Spleen (tissue), 11 donors: ENCODE measurements at regions not wholly inside any gene's neighbourhood (a gene's known extent, or its start where the extent isn't known, plus 50 kb on each side); places are given as distances from the start of the nearest gene placed in this dataset.

Experiments
- DNase-seq: peaks from one replicate; pipeline ENCODE4 v3.0.0-alpha.2; 2020
- H3K27ac ChIP-seq, 8 donors: fragments of 200-600 bp; sonication (generic) in 7 of 8; 1 replicate in 4 of 8; 2 replicates in 4 of 8; pipeline versions ENCODE4 v1.5.0 to v1.8.0; 2016 to 2021; ENCODE audit warnings: inconsistent platforms in 4 of 8, mild to moderate bottlenecking in 4 of 8, moderate library complexity in 1 of 8
- H3K27me3 ChIP-seq, 7 donors: fragments of 200-600 bp; sonication (generic) in 6 of 7; replicated peaks in 1 of 7; 1 replicate in 4 of 7; 2 replicates in 3 of 7; pipeline versions ENCODE4 v1.5.0 to v1.8.0; 2016 to 2021; ENCODE audit warnings: inconsistent platforms in 3 of 7, mild to moderate bottlenecking in 1 of 7
- H3K36me3 ChIP-seq, 6 donors: fragments of 200-600 bp; sonication (generic) in 5 of 6; 1 replicate in 4 of 6; 2 replicates in 2 of 6; pipeline versions ENCODE4 v1.5.0 to v1.8.0; 2016 to 2021; ENCODE audit warnings: inconsistent platforms in 2 of 6
- H3K4me1 ChIP-seq, 6 donors: fragments of 200-600 bp; sonication (generic) in 5 of 6; 1 replicate in 3 of 6; 2 replicates in 3 of 6; pipeline versions ENCODE4 v1.5.0 to v1.8.0; 2016 to 2021; ENCODE audit warnings: inconsistent platforms in 3 of 6
- H3K4me3 ChIP-seq, 8 donors: fragments of 200-600 bp; sonication (generic) in 7 of 8; 1 replicate in 4 of 8; 2 replicates in 4 of 8; pipeline versions ENCODE4 v1.5.0 to v1.8.0; 2016 to 2021; ENCODE audit warnings: inconsistent platforms in 4 of 8, mild to moderate bottlenecking in 4 of 8, moderate library complexity in 2 of 8
- H3K9me3 ChIP-seq, 8 donors: fragments of 200-600 bp; sonication (generic) in 7 of 8; 1 replicate in 4 of 8; 2 replicates in 4 of 8; pipeline versions ENCODE4 v1.5.0 to v1.8.0; 2016 to 2021; ENCODE audit warnings: inconsistent platforms in 4 of 8
- CTCF ChIP-seq, 11 experiments: fragments of 200-600 bp in 7 of 11; fragments of 450-650 bp in 4 of 11; sonication (generic) in 4 of 11; IDR thresholded peaks in 8 of 11; conservative IDR thresholded peaks in 3 of 11; 1 replicate in 7 of 11; 2 replicates in 4 of 11; pipeline versions ENCODE4 v1.4.0 to v1.8.0; 2016 to 2021; ENCODE audit warnings: antibody characterized with exemption in 11 of 11, inconsistent platforms in 4 of 11, mild to moderate bottlenecking in 1 of 11
- POLR2A ChIP-seq, 3 donors: fragments of 450-650 bp; IDR thresholded peaks; one replicate each; pipeline ENCODE4 v1.5.1; 2017; ENCODE audit warnings: antibody characterized with exemption in 3 of 3, mild to moderate bottlenecking in 1 of 3
- POLR2AphosphoS5 ChIP-seq, 3 donors: sonication (generic); formaldehyde crosslinking; IDR thresholded peaks; one replicate each; pipeline ENCODE4 v1.5.1; 2017; ENCODE audit warnings: antibody characterized with exemption in 3 of 3
- WGBS, 5 donors: extraction: QIAGEN DNeasy Blood & Tissue Kit in 3 of 5; methylation state at CpG; one replicate each; pipeline versions ENCODE4 v1.1.5 to v1.1.7; 2013 to 2018; 5-methylcytosine and 5-hydroxymethylcytosine counted together
- intact Hi-C: fragments of 100-400 bp; cut with DNase I; formaldehyde crosslinking; loops from one replicate; pipeline ENCODE4 v1.15.0; 2023; ENCODE audit warnings: low total_unique reads
- donor health status: healthy with polysubstance abuse.
- donor health status: DM: no; HTN: no; CAD: no; lungs with moderate emphysema.
- donor health status: DM: no; HTN: no; CAD: no.
- donor health status: Bipolar disorder and iron deficiency.
- donor health status: healthy.
- donor health status: DM: no; HTN: no; CAD: no.
- donor health status: DM: yes; HTN: yes; CAD: no.

- H3K36me3 ChIP-seq, result peaks cover 0 to 8% (median 0%) of the 10 kb centered on the region in 6 donors
- no peaks in the 10 kb centered on the region for H3K9me3 ChIP-seq
- intact Hi-C loops, result no loop called here
- no peaks in the 10 kb centered on the region for H3K4me1 ChIP-seq
- no peak overlapping the region for H3K27ac ChIP-seq
- no peak for DNase-seq
- WGBS, 5 donors, result 86 to 87% (median 86%) methylated on average over 4 of the region's 4 CpGs
- peaks cover 0 to 5% (median 0%) of the 10 kb centered on the region in 7 donors for H3K27me3 ChIP-seq
- TF ChIP-seq POLR2A (IDR thresholded peaks at IDR 0.05), result no peak
- no peak for TF ChIP-seq POLR2AphosphoS5 (IDR thresholded peaks at IDR 0.05)
- TF ChIP-seq CTCF (IDR thresholded peaks at IDR 0.05 in 8 of 11, conservative IDR thresholded peaks at IDR 0.05 in 3 of 11), result no peak
- H3K4me3 ChIP-seq, result no peak overlapping the region
These were observed 216.6 kb upstream of the UMPS start for GRCh38 chr3:124513610-124513997.

- no peak for TF ChIP-seq POLR2A (IDR thresholded peaks at IDR 0.05)
- 73 to 88% (median 79%) methylated on average over 2 of the region's 2 CpGs for WGBS, 5 donors
- no peak overlapping the region for H3K27ac ChIP-seq
- intact Hi-C loops, result no loop called here
- H3K4me1 ChIP-seq, result no peaks in the 10 kb centered on the region
- no peak overlapping the region for H3K4me3 ChIP-seq
- no peaks in the 10 kb centered on the region for H3K9me3 ChIP-seq
- peaks cover 0 to 8% (median 0%) of the 10 kb centered on the region in 6 donors for H3K36me3 ChIP-seq
- peaks cover 0 to 5% (median 0%) of the 10 kb centered on the region in 7 donors for H3K27me3 ChIP-seq
- DNase-seq, result no peak
These were observed 215.6 kb upstream of the UMPS start for GRCh38 chr3:124514683-124515082.

GRCh38 chr3:124516333-124516732, 213.9 kb upstream of the UMPS start:
- H3K4me1 ChIP-seq, result no peaks in the 10 kb centered on the region
- DNase-seq, result no peak
- H3K9me3 ChIP-seq, result no peaks in the 10 kb centered on the region
- peaks cover 0 to 5% (median 0%) of the 10 kb centered on the region in 7 donors for H3K27me3 ChIP-seq
- TF ChIP-seq CTCF (IDR thresholded peaks at IDR 0.05 in 8 of 11, conservative IDR thresholded peaks at IDR 0.05 in 3 of 11) (no peak), POLR2AphosphoS5 (IDR thresholded peaks at IDR 0.05) (no peak)
- WGBS, 5 donors, result 68 to 86% (median 81%) methylated on average over 1 of the region's 1 CpG
- H3K27ac ChIP-seq, result no peak overlapping the region
- peaks cover 0 to 8% (median 0%) of the 10 kb centered on the region in 6 donors for H3K36me3 ChIP-seq
- intact Hi-C loops, result no loop called here
- no peak overlapping the region for H3K4me3 ChIP-seq

- DNase-seq, result no peak
- 71 to 87% (median 74%) methylated on average over 2 of the region's 2 CpGs for WGBS, 5 donors
- Histone ChIP-seq H3K4me1 (no peaks in the 10 kb centered on the region), H3K27me3 (peaks cover 0 to 5% (median 0%) of the 10 kb centered on the region in 7 donors), H3K9me3 (no peaks in the 10 kb centered on the region), H3K4me3 (no peak overlapping the region), H3K27ac (no peak overlapping the region), H3K36me3 (peaks cover 0 to 8% (median 0%) of the 10 kb centered on the region in 6 donors)
- TF ChIP-seq POLR2AphosphoS5 (IDR thresholded peaks at IDR 0.05), result no peak
- TF ChIP-seq POLR2A (IDR thresholded peaks at IDR 0.05), result no peak
- no peak for TF ChIP-seq CTCF (IDR thresholded peaks at IDR 0.05 in 8 of 11, conservative IDR thresholded peaks at IDR 0.05 in 3 of 11)
- intact Hi-C loops, result no loop called here
These were observed 212.9 kb upstream of the UMPS start for GRCh38 chr3:124517306-124517705.

GRCh38 chr3:124518350-124518749, 211.9 kb upstream of the UMPS start:
- H3K27me3 ChIP-seq, result peaks cover 0 to 4% (median 0%) of the 10 kb centered on the region in 7 donors
- no peaks in the 10 kb centered on the region for H3K4me1 ChIP-seq
- intact Hi-C loops, result no loop called here
- no peaks in the 10 kb centered on the region for H3K9me3 ChIP-seq
- H3K4me3 ChIP-seq, result no peak overlapping the region
- peaks cover 0 to 8% (median 0%) of the 10 kb centered on the region in 6 donors for H3K36me3 ChIP-seq
- no peak overlapping the region for H3K27ac ChIP-seq
- WGBS, 5 donors, result 89 to 95% (median 92%) methylated on average over 11 of the region's 11 CpGs
- TF ChIP-seq POLR2AphosphoS5 (IDR thresholded peaks at IDR 0.05) (no peak), POLR2A (IDR thresholded peaks at IDR 0.05) (no peak), CTCF (IDR thresholded peaks at IDR 0.05 in 8 of 11, conservative IDR thresholded peaks at IDR 0.05 in 3 of 11) (no peak)
- no peak for DNase-seq
